ENCODE measurements at regions not wholly inside any gene's neighbourhood (a gene's known extent, or its start where the extent isn't known, plus 50 kb on each side); places are given as distances from the start of the nearest gene placed in this dataset.

DNA sequence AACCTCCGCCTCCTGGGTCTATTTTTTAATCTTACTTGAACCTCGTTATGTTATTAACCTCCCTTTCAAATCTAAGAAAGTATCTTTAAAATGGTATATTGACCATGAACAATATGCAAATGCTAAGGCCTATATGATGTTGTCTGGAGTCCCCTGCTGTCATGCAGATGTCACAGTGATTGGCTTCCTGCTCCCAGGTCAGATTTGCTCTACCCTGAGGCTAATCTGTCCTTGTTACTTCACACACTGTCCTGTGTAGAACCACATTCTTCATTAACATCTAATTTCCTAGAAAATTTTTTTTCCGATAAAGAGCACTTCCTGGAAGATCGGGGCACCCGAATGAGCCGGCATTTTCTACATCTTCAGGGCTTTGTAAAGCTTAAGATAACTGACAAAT is 306.6 kb downstream of the MRPL39 start:
- no peak for TF ChIP-seq EZH2 (optimal IDR thresholded peaks at IDR 0.05; ENCODE audit: low read depth, low read length)
- TF ChIP-seq, protein P1, sequence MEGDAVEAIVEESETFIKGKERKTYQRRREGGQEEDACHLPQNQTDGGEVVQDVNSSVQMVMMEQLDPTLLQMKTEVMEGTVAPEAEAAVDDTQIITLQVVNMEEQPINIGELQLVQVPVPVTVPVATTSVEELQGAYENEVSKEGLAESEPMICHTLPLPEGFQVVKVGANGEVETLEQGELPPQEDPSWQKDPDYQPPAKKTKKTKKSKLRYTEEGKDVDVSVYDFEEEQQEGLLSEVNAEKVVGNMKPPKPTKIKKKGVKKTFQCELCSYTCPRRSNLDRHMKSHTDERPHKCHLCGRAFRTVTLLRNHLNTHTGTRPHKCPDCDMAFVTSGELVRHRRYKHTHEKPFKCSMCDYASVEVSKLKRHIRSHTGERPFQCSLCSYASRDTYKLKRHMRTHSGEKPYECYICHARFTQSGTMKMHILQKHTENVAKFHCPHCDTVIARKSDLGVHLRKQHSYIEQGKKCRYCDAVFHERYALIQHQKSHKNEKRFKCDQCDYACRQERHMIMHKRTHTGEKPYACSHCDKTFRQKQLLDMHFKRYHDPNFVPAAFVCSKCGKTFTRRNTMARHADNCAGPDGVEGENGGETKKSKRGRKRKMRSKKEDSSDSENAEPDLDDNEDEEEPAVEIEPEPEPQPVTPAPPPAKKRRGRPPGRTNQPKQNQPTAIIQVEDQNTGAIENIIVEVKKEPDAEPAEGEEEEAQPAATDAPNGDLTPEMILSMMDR (IDR thresholded peaks at IDR 0.05; ENCODE audit: low read length) = no peak
